OCI-LY3 (cell line): ENCODE measurements at regions not wholly inside any gene's neighbourhood (a gene's known extent, or its start where the extent isn't known, plus 50 kb on each side); places are given as distances from the start of the nearest gene placed in this dataset.

ENCODE experiments used
- EZH2phosphoT487 ChIP-seq: fragments of 200-600 bp; shearing (Covaris generic); IDR thresholded peaks from 2 replicates; pipeline ENCODE4 v1.6.1; 2018; ENCODE audit warnings: antibody characterized with exemption, mixed run types, low read depth
- TF ChIP-seq, protein P1 (sequence below): fragments of 200-600, 300-600 bp; sonication (generic); IDR thresholded peaks from 2 replicates; pipeline ENCODE4 v1.5.1; 2014; ENCODE audit warnings: antibody characterized with exemption, low read length, low read depth

DNA sequence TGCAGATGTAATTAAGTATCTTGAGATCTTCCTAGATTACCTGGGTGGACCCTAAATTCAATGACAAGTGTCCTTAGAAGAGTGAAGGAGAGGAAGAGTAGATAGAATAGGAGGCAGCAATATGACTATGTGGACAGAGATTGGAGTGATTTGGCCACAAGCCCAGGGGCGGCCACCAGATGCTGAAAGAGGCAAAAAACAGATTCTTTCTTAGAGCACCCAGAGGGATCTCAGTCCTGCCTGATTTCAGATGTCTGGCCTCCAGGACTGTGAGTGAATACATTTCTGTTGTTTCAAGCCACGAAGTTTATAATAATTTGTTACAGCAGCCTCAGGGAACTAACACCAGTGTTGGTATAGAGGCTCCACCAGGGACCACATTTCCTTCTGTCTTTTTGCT is 67.3 kb downstream of the DACT1 start:
- TF ChIP-seq, protein P1, sequence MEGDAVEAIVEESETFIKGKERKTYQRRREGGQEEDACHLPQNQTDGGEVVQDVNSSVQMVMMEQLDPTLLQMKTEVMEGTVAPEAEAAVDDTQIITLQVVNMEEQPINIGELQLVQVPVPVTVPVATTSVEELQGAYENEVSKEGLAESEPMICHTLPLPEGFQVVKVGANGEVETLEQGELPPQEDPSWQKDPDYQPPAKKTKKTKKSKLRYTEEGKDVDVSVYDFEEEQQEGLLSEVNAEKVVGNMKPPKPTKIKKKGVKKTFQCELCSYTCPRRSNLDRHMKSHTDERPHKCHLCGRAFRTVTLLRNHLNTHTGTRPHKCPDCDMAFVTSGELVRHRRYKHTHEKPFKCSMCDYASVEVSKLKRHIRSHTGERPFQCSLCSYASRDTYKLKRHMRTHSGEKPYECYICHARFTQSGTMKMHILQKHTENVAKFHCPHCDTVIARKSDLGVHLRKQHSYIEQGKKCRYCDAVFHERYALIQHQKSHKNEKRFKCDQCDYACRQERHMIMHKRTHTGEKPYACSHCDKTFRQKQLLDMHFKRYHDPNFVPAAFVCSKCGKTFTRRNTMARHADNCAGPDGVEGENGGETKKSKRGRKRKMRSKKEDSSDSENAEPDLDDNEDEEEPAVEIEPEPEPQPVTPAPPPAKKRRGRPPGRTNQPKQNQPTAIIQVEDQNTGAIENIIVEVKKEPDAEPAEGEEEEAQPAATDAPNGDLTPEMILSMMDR, result no peak
- TF ChIP-seq EZH2phosphoT487, result no peak
